B cell (primary cell): ENCODE measurements at regions not wholly inside any gene's neighbourhood (a gene's known extent, or its start where the extent isn't known, plus 50 kb on each side); places are given as distances from the start of the nearest gene placed in this dataset.
A peak's percentile ranks its signal among the peaks of the same experiment; 100 is the strongest.

Source experiments
- ATAC-seq: fragments of 200-7000 bp; cut with Tn5 transposase; one replicate; pipeline ENCODE4 v1.10.0; 2021; ENCODE audit warnings: low read depth, mild to moderate bottlenecking, moderate number of reproducible peaks, moderate library complexity
- CTCF ChIA-PET: fragments of 350-600 bp; sonication (Branson Sonifier 250); formaldehyde crosslinking; loops from one replicate; lab custom pipeline; 2021; ENCODE audit warnings: antibody characterized with exemption, inconsistent platforms; lab: Charles Lee
- POLR2A ChIA-PET: fragments of 350-600 bp; sonication (Branson Sonifier 250); formaldehyde crosslinking; loops from one replicate; lab custom pipeline; 2021; ENCODE audit warnings: antibody characterized with exemption; lab: Charles Lee
- DNase-seq: peaks from one replicate; pipeline ENCODE4 v3.0.0; 2013
- H2AFZ ChIP-seq: 2 replicates; pipeline ENCODE4 v1.6.1; 2012; ENCODE audit warnings: mild to moderate bottlenecking, low read depth, low read length; ENCODE audit not compliant: insufficient read depth, poor library complexity, severe bottlenecking
- H3K27ac ChIP-seq, 2 donors: 1 replicate in 1 of 2; 2 replicates in 1 of 2; pipeline ENCODE4 v1.5.1; 2012 to 2013; ENCODE audit warnings: low read length in 2 of 2, mild to moderate bottlenecking in 2 of 2, moderate library complexity in 1 of 2
- H3K27me3 ChIP-seq, 4 experiments: fragments of 200-600 bp in 1 of 4; sonication (generic) in 1 of 4; replicated peaks in 1 of 4; 1 replicate in 2 of 4; 2 replicates in 2 of 4; pipeline versions ENCODE4 v1.6.1 to v1.7.0; 2013 to 2016; ENCODE audit warnings: low read length in 3 of 4, mild to moderate bottlenecking in 2 of 4, mixed read lengths in 1 of 4, moderate library complexity in 1 of 4; ENCODE audit not compliant: insufficient read depth in 4 of 4, control insufficient read depth in 3 of 4; ENCODE audit errors: control extremely low read depth in 1 of 4
- H3K36me3 ChIP-seq, 2 experiments: replicated peaks in 1 of 2; 1 replicate in 1 of 2; 2 replicates in 1 of 2; pipeline versions ENCODE4 v1.6.1 to v1.7.1; 2013; ENCODE audit warnings: low read length in 1 of 2; ENCODE audit not compliant: insufficient read depth in 2 of 2, control insufficient read depth in 1 of 2; ENCODE audit errors: control extremely low read depth in 1 of 2, extremely low read depth in 1 of 2
- H3K4me1 ChIP-seq, 2 donors: fragments of 200-600 bp in 1 of 2; sonication (generic) in 1 of 2; 1 replicate in 1 of 2; 2 replicates in 1 of 2; pipeline versions ENCODE4 v1.5.1 to v1.6.1; 2013 to 2017; ENCODE audit warnings: low read length in 2 of 2; ENCODE audit not compliant: control insufficient read depth in 2 of 2, insufficient read depth in 2 of 2
- H3K4me2 ChIP-seq: replicated peaks from 2 replicates; pipeline ENCODE3; 2012; ENCODE audit warnings: mild to moderate bottlenecking, low read depth, low read length; ENCODE audit not compliant: poor library complexity, severe bottlenecking
- H3K4me3 ChIP-seq, 5 experiments: fragments of 200-600 bp in 1 of 5; sonication (generic) in 1 of 5; 1 replicate in 3 of 5; 2 replicates in 2 of 5; pipeline versions ENCODE4 v1.5.1 to v1.7.0; 2011 to 2016; ENCODE audit warnings: low read length in 4 of 5, mild to moderate bottlenecking in 4 of 5, low read depth in 2 of 5, control low read depth in 1 of 5, moderate library complexity in 1 of 5; ENCODE audit not compliant: insufficient read depth in 1 of 5; ENCODE audit errors: control extremely low read depth in 1 of 5, extremely low read depth in 1 of 5
- H3K79me2 ChIP-seq: fragments of 200-600 bp; sonication (generic); one replicate; pipeline ENCODE4 v1.6.0; 2016; ENCODE audit warnings: low read length; ENCODE audit not compliant: control insufficient read depth, insufficient read depth
- H3K9ac ChIP-seq: fragments of 200-600 bp; sonication (generic); 2 replicates; pipeline ENCODE4 v1.6.1; 2017; ENCODE audit warnings: mild to moderate bottlenecking, low read length, moderate library complexity
- H3K9me3 ChIP-seq, 3 donors: one replicate each; pipeline versions ENCODE4 v1.6.1 to v1.7.1; 2013; ENCODE audit warnings: low read length in 2 of 3; ENCODE audit not compliant: control insufficient read depth in 2 of 3, insufficient read depth in 1 of 3; ENCODE audit errors: control extremely low read depth in 1 of 3
- H4K20me1 ChIP-seq: 2 replicates; pipeline ENCODE4 v1.6.0; 2012; ENCODE audit warnings: mild to moderate bottlenecking, low read length; ENCODE audit not compliant: insufficient read depth, control insufficient read depth, poor library complexity, severe bottlenecking
- H3K27ac Mint-ChIP-seq: one replicate; pipeline ENCODE4 v1.8.0; 2021; ENCODE audit warnings: mixed read lengths
- H3K27me3 Mint-ChIP-seq: one replicate; pipeline ENCODE4 v1.8.0; 2021; ENCODE audit warnings: mixed read lengths
- H3K4me1 Mint-ChIP-seq: one replicate; pipeline ENCODE4 v1.8.0; 2021; ENCODE audit warnings: mixed read lengths
- H3K4me3 Mint-ChIP-seq: one replicate; pipeline ENCODE4 v1.8.0; 2021; ENCODE audit warnings: mixed read lengths
- H3K9me3 Mint-ChIP-seq: one replicate; pipeline ENCODE4 v1.8.0; 2022; ENCODE audit warnings: mixed read lengths; ENCODE audit not compliant: insufficient read depth
- CTCF ChIP-seq: fragments of 200-600 bp; IDR thresholded peaks from one replicate; pipeline ENCODE4 v1.8.0; 2022; ENCODE audit warnings: antibody characterized with exemption, mild to moderate bottlenecking
- EZH2 ChIP-seq: IDR thresholded peaks from 2 replicates; pipeline ENCODE4 v1.6.1; 2012; ENCODE audit warnings: borderline replicate concordance, low read depth, mild to moderate bottlenecking, moderate library complexity, low read length; ENCODE audit not compliant: insufficient read depth, poor library complexity, severe bottlenecking
- WGBS: methylation state at CpG from one replicate; pipeline ENCODE4 v1.1.5; 2013; ENCODE audit warnings: missing lambda C conversion rate; ENCODE audit not compliant: insufficient coverage; 5-methylcytosine and 5-hydroxymethylcytosine counted together
- intact Hi-C: fragments of 100-400 bp; cut with micrococcal nuclease; formaldehyde crosslinking; loops from one replicate; pipeline ENCODE4 v1.10.0; 2022

- ATAC-seq: no peak
- intact Hi-C loops: loop anchor here (2.0 kb wide), 1 partner anchor 17 kb away; no protein-coding TSS in a partner anchor
- Histone ChIP-seq H3K9me3 (no peaks in the 10 kb centered on the region), H4K20me1 (no peaks in the 10 kb centered on the region), H3K36me3 (peaks cover 0 to 1% of the 10 kb centered on the region in 2 experiments), H3K4me2 (no peak overlapping the region), H2AFZ (no peak overlapping the region), H3K9ac (no peak overlapping the region), H3K27ac (peak overlapping the region; percentile 89 to 95), H3K4me3 (no peak overlapping the region), H3K79me2 (peaks cover 70% of the 10 kb centered on the region), H3K4me1 (peaks cover 57 to 65% of the 10 kb centered on the region in 2 donors), H3K27me3 (no peaks in the 10 kb centered on the region)
- Mint-ChIP-seq H3K9me3 (no peaks in the 10 kb centered on the region), H3K27me3 (no peaks in the 10 kb centered on the region), H3K27ac (peak overlapping the region; percentile 94), H3K4me3 (peak overlapping the region; percentile 81), H3K4me1 (peaks cover 61% of the 10 kb centered on the region)
- POLR2A ChIA-PET: interaction anchor here (0.7 kb wide), 3 partner anchors 26 to 135 kb away, joined by 3 to 4 read pairs (median 3); no protein-coding TSS in a partner anchor
- WGBS: 100% methylated on average over 1 of the region's 4 CpGs
- DNase-seq: no peak
- TF ChIP-seq CTCF (no peak), EZH2 (no peak)
- CTCF ChIA-PET: interaction anchor here (2.4 kb wide), 1 partner anchor 38 kb away, joined by 7 read pairs; no protein-coding TSS in a partner anchor
Observed at GRCh38 chr14:71365361-71365760, 458.1 kb downstream of the PCNX1 start.

GRCh38 chr14:71366861-71367260, 459.6 kb downstream of the PCNX1 start:
- Histone ChIP-seq H3K79me2 (peaks cover 76% of the 10 kb centered on the region), H3K36me3 (peaks cover 0 to under 1% of the 10 kb centered on the region in 2 experiments), H3K4me1 (peaks cover 48 to 58% of the 10 kb centered on the region in 2 donors), H3K4me3 (no peak overlapping the region), H3K9ac (no peak overlapping the region), H2AFZ (no peak overlapping the region), H4K20me1 (no peaks in the 10 kb centered on the region), H3K27ac (peak overlapping the region in 1 of 2 donors; percentile 95), H3K4me2 (peak overlapping the region; percentile 4), H3K27me3 (no peaks in the 10 kb centered on the region), H3K9me3 (no peaks in the 10 kb centered on the region)
- POLR2A ChIA-PET: interaction anchor here (0.6 kb wide), 1 partner anchor 304 kb away, joined by 3 read pairs; no protein-coding TSS in a partner anchor
- intact Hi-C loops: no loop called here
- WGBS: no CpG with 5 or more reads among the region's 4 CpGs
- no peaks in the 10 kb centered on the region for H3K27me3 Mint-ChIP-seq
- H3K4me1 Mint-ChIP-seq: peaks cover 56% of the 10 kb centered on the region
- CTCF ChIA-PET: interaction anchor here (1.2 to 2.4 kb wide), 2 partner anchors 35 to 37 kb away, joined by 3 to 7 read pairs; no protein-coding TSS in a partner anchor
- H3K9me3 Mint-ChIP-seq: no peaks in the 10 kb centered on the region
- TF ChIP-seq EZH2 (no peak), CTCF (no peak)
- DNase-seq (no peak), ATAC-seq (no peak)
- no peak overlapping the region for H3K27ac Mint-ChIP-seq
- H3K4me3 Mint-ChIP-seq: no peak overlapping the region
